GM13977 (cell line): ENCODE measurements at regions not wholly inside any gene's neighbourhood (a gene's known extent, or its start where the extent isn't known, plus 50 kb on each side); places are given as distances from the start of the nearest gene placed in this dataset.

ENCODE experiments used
- DNase-seq: peaks from one replicate; pipeline ENCODE4 v3.0.0; 2012; ENCODE audit warnings: low spot score
- CTCF ChIP-seq: IDR thresholded peaks from 2 replicates; pipeline ENCODE4 v1.5.1; 2012; ENCODE audit warnings: mild to moderate bottlenecking, control low read depth; ENCODE audit not compliant: insufficient read depth; ENCODE audit errors: extremely low read depth, missing control alignments
- in situ Hi-C: fragments of 300-500 bp; cut with MboI; formaldehyde crosslinking; loops from one replicate; pipeline ENCODE4 v1.12.0; 2022; ENCODE audit warnings: low sequenced_read_pairs, low pct_unique_long_range_greater_than_20kb, mixed read lengths, inconsistent platforms; ENCODE audit not compliant: unreplicated experiment

GRCh38 chr3:88443066-88443465, 293.3 kb downstream of the C3orf38 start:
- DNase-seq = no peak
- no peak for TF ChIP-seq CTCF
- in situ Hi-C loops = no loop called here

GRCh38 chr3:88444251-88444650, 294.5 kb downstream of the C3orf38 start:
- no peak for TF ChIP-seq CTCF
- in situ Hi-C loops = no loop called here
- no peak for DNase-seq

- no peak for DNase-seq
- TF ChIP-seq CTCF = no peak
- in situ Hi-C loops = no loop called here
These were observed 302.5 kb downstream of the C3orf38 start for GRCh38 chr3:88452228-88452627.

- in situ Hi-C loops = no loop called here
- DNase-seq = no peak
- TF ChIP-seq CTCF = no peak
These were observed 310.6 kb downstream of the C3orf38 start for GRCh38 chr3:88460369-88460768.

- TF ChIP-seq CTCF = no peak
- DNase-seq = no peak
- in situ Hi-C loops = no loop called here
These were observed 312.5 kb downstream of the C3orf38 start for GRCh38 chr3:88462230-88462629.

GRCh38 chr3:88467191-88467590, 317.4 kb downstream of the C3orf38 start:
- in situ Hi-C loops = no loop called here

More at GRCh38 chr3:88467191-88467590, 317.4 kb downstream of the C3orf38 start:
- DNase-seq = no peak
- TF ChIP-seq CTCF = no peak
